ENCODE measurements at regions not wholly inside any gene's neighbourhood (a gene's known extent, or its start where the extent isn't known, plus 50 kb on each side); places are given as distances from the start of the nearest gene placed in this dataset.

- H2BK15ac ChIP-seq (ENCODE audit: low read depth, low read length), result no peak overlapping the region; the same call in 1 of the 2 replicates
- no peak overlapping the region for H4K91ac ChIP-seq (ENCODE audit: insufficient read length, low read depth, low read length)
- no peaks in the 10 kb centered on the region for H3K79me2 ChIP-seq (ENCODE audit: insufficient read depth, low read length)
- no peak overlapping the region for H2BK20ac ChIP-seq (ENCODE audit: low read depth, low read length, poor library complexity, severe bottlenecking)
- no peak overlapping the region for H2BK12ac ChIP-seq (ENCODE audit: insufficient read length, low read depth, low read length)
- no peaks in the 10 kb centered on the region for H4K20me1 ChIP-seq (ENCODE audit: control insufficient read depth, insufficient read depth, insufficient read length)
- H3K36me3 Mint-ChIP-seq (ENCODE audit: insufficient read depth in 1 of 3, low read depth in 3 of 3), result peaks cover 30 to 41% (median 35%) of the 10 kb centered on the region in 3 experiments
- H3K27me3 Mint-ChIP-seq (ENCODE audit: low read depth), result no peaks in the 10 kb centered on the region
- H3K9me3 ChIP-seq (ENCODE audit: control insufficient read depth, low read depth, low read length), result no peaks in the 10 kb centered on the region
- H3K4me3 Mint-ChIP-seq, result no peak overlapping the region
- H3K4me2 ChIP-seq (ENCODE audit: insufficient read depth, insufficient read length, low read length), result no peak overlapping the region
- no peaks in the 10 kb centered on the region for H3K4me1 ChIP-seq (ENCODE audit: insufficient read depth, low read length)
- H3K79me1 ChIP-seq (ENCODE audit: insufficient read depth, low read depth, low read length, poor library complexity, severe bottlenecking), result no peaks in the 10 kb centered on the region
- no peak overlapping the region for H2AFZ ChIP-seq (ENCODE audit: low read length)
- H3K14ac ChIP-seq (ENCODE audit: insufficient read depth, low read length), result no peak overlapping the region
- no peak overlapping the region for H3K23ac ChIP-seq (ENCODE audit: insufficient read length, low read depth, low read length)
- H3T11ph ChIP-seq (ENCODE audit: low read length), result no peak overlapping the region
- H3K4ac ChIP-seq (ENCODE audit: low read depth, low read length), result no peak overlapping the region
- no peak overlapping the region for H3K18ac ChIP-seq (ENCODE audit: insufficient read length, low read depth, low read length)
- no peak overlapping the region for H4K5ac ChIP-seq (ENCODE audit: insufficient read length, low read depth, low read length)
- no peak overlapping the region for H2BK5ac ChIP-seq (ENCODE audit: insufficient read length, low read length)
- H3K27ac Mint-ChIP-seq, result no peak overlapping the region; a peak in 1 of 7 replicates
- no peaks in the 10 kb centered on the region for H3K27me3 ChIP-seq (ENCODE audit: insufficient read depth, low read length)
- no CpG with 5 or more reads among the region's 7 CpGs for WGBS (ENCODE audit: extremely low coverage, insufficient read length, low lambda C conversion rate)
- H2BK120ac ChIP-seq (ENCODE audit: low read depth, low read length, poor library complexity, severe bottlenecking), result no peak overlapping the region
- no peaks in the 10 kb centered on the region for H3K23me2 ChIP-seq (ENCODE audit: insufficient read length, low read depth, low read length, poor library complexity, severe bottlenecking)
- DNase-seq, result no peak
- H3K4me1 Mint-ChIP-seq, result no peaks in the 10 kb centered on the region
- no peak overlapping the region for H2AK5ac ChIP-seq (ENCODE audit: insufficient read length, low read length)
- H3K27ac ChIP-seq (ENCODE audit: insufficient read length, low read depth, low read length), result no peak overlapping the region
- H4K8ac ChIP-seq (replicated peaks; ENCODE audit: insufficient read length, low read depth, low read length), result no peak overlapping the region
- no peak overlapping the region for H3K56ac ChIP-seq (ENCODE audit: insufficient read length, low read depth, low read length)
- H3K9me3 Mint-ChIP-seq, result peaks cover 48 to 64% of the 10 kb centered on the region in 2 experiments
- no peak for TF ChIP-seq CTCF (conservative IDR thresholded peaks at IDR 0.05)
- no peak overlapping the region for H3K9ac ChIP-seq (ENCODE audit: extremely low read depth, insufficient read length, low read length)
Observed at GRCh38 chr13:33686772-33687480, 131.0 kb upstream of the RFC3 start.
